Activated CD4-positive, alpha-beta T cell treated with anti-CD3 and anti-CD28 coated beads, Interleukin-2, amount 50 U/mL, for 16 hours (primary cell): ENCODE measurements at regions not wholly inside any gene's neighbourhood (a gene's known extent, or its start where the extent isn't known, plus 50 kb on each side); places are given as distances from the start of the nearest gene placed in this dataset.

Experiments
- DNase-seq: peaks from one replicate; pipeline ENCODE4 v3.0.0-alpha.2; 2020

GRCh38 chr10:57294698-57295097 lies 933.6 kb upstream of the ZWINT start:
- no peak for DNase-seq

- no peak for DNase-seq
Measured at GRCh38 chr10:57288754-57289153, 927.7 kb upstream of the ZWINT start.

- no peak for DNase-seq
Measured at GRCh38 chr10:57262892-57263291, 901.8 kb upstream of the ZWINT start.

- DNase-seq, result no peak
Measured at GRCh38 chr10:57260175-57260574, 899.1 kb upstream of the ZWINT start.

GRCh38 chr10:57249615-57250281 lies 888.7 kb upstream of the ZWINT start:
- DNase-seq, result no peak

- DNase-seq, result no peak
Measured at GRCh38 chr10:57247271-57247670, 886.2 kb upstream of the ZWINT start.

GRCh38 chr10:57225920-57226319 lies 864.9 kb upstream of the ZWINT start:
- no peak for DNase-seq

- DNase-seq, result no peak
Measured at GRCh38 chr10:57224811-57225210, 863.8 kb upstream of the ZWINT start.

- DNase-seq, result no peak
Measured at GRCh38 chr10:57222603-57223002, 861.5 kb upstream of the ZWINT start.

GRCh38 chr10:57222129-57222528 lies 861.1 kb upstream of the ZWINT start:
- DNase-seq, result no peak

GRCh38 chr10:57221674-57222073 lies 860.6 kb upstream of the ZWINT start:
- DNase-seq, result no peak

- DNase-seq, result no peak
Measured at GRCh38 chr10:57218382-57218781, 857.3 kb upstream of the ZWINT start.

GRCh38 chr10:57202356-57202755 lies 841.3 kb upstream of the ZWINT start:
- DNase-seq, result no peak

GRCh38 chr10:57188846-57189245 lies 827.8 kb upstream of the ZWINT start:
- DNase-seq, result no peak

- DNase-seq, result no peak
Measured at GRCh38 chr10:57186201-57186600, 825.1 kb upstream of the ZWINT start.

GRCh38 chr10:57169597-57169996 lies 808.5 kb upstream of the ZWINT start:
- no peak for DNase-seq

GRCh38 chr10:57168611-57169240 lies 807.7 kb upstream of the ZWINT start:
- no peak for DNase-seq

- DNase-seq, result no peak
Measured at GRCh38 chr10:57165671-57166070, 804.6 kb upstream of the ZWINT start.

GRCh38 chr10:57162231-57162630 lies 801.2 kb upstream of the ZWINT start:
- no peak for DNase-seq

- DNase-seq, result no peak
Measured at GRCh38 chr10:57161157-57161556, 800.1 kb upstream of the ZWINT start.

- no peak for DNase-seq
Measured at GRCh38 chr10:57145548-57145947, 784.5 kb upstream of the ZWINT start.

- DNase-seq, result no peak
Measured at GRCh38 chr10:57142925-57143576, 782.0 kb upstream of the ZWINT start.

GRCh38 chr10:57141708-57142107 lies 780.6 kb upstream of the ZWINT start:
- no peak for DNase-seq

GRCh38 chr10:57119684-57120083 lies 758.6 kb upstream of the ZWINT start:
- no peak for DNase-seq
